HEK293 (cell line): ENCODE measurements at regions not wholly inside any gene's neighbourhood (a gene's known extent, or its start where the extent isn't known, plus 50 kb on each side); places are given as distances from the start of the nearest gene placed in this dataset.

Experiments
- CTCF ChIA-PET: fragments of 350-600 bp; formaldehyde crosslinking; extraction: SDS; loops from one replicate; lab custom pipeline; 2021; ENCODE audit warnings: antibody characterized with exemption; lab: Yijun Ruan, JAX
- POLR2A ChIA-PET: fragments of 300-600 bp; formaldehyde crosslinking; extraction: SDS; loops from one replicate; lab custom pipeline; 2020; ENCODE audit warnings: antibody characterized with exemption, inconsistent platforms; lab: Yijun Ruan, JAX
- H3K27ac ChIP-seq: fragments of 200-500 bp; sonication (Bioruptor generic); 2 replicates; pipeline ENCODE4 v1.5.1; 2014; ENCODE audit warnings: low read depth, low read length, control low read depth, inconsistent platforms; ENCODE audit errors: extremely low read depth
- H3K36me3 ChIP-seq, 2 experiments: fragments of 200-500 bp in 1 of 2; sonication (Bioruptor generic) in 1 of 2; 1 replicate in 1 of 2; 2 replicates in 1 of 2; pipeline ENCODE4 v1.5.1; 2014 to 2017; ENCODE audit warnings: inconsistent platforms in 2 of 2, low read length in 2 of 2; ENCODE audit not compliant: control insufficient read depth in 2 of 2, insufficient read depth in 1 of 2
- H3K4me1 ChIP-seq: fragments of 200-500 bp; sonication (Bioruptor generic); 2 replicates; pipeline ENCODE4 v1.5.1; 2014; ENCODE audit warnings: mild to moderate bottlenecking, low read length, inconsistent platforms; ENCODE audit not compliant: control insufficient read depth, insufficient read depth
- H3K4me3 ChIP-seq: 2 replicates; pipeline ENCODE4 v1.5.1; 2011; ENCODE audit warnings: low read depth, mild to moderate bottlenecking, control low read depth, low read length, moderate library complexity
- H3K9me3 ChIP-seq: fragments of 200-500 bp; sonication (Bioruptor generic); 2 replicates; pipeline ENCODE4 v1.5.1; 2014; ENCODE audit warnings: low read depth, low read length, inconsistent platforms; ENCODE audit not compliant: control insufficient read depth, insufficient read depth
- OVOL3 ChIP-seq: fragments of 450-650 bp; formaldehyde crosslinking; IDR thresholded peaks from 2 replicates; pipeline ENCODE4 v1.5.1; 2016; ENCODE audit warnings: missing biosample characterization, missing genetic modification characterization
- SP3 ChIP-seq: fragments of 450-650 bp; formaldehyde crosslinking; IDR thresholded peaks from 2 replicates; pipeline ENCODE4 v1.5.1; 2016; ENCODE audit warnings: missing biosample characterization, missing genetic modification characterization
- TRIM28 ChIP-seq: IDR thresholded peaks from 2 replicates; pipeline ENCODE4 v1.6.1; 2011; ENCODE audit warnings: low read length, control low read depth, borderline replicate concordance
- ZNF114 ChIP-seq: fragments of 450-650 bp; formaldehyde crosslinking; IDR thresholded peaks from 2 replicates; pipeline ENCODE4 v1.5.0; 2017; ENCODE audit warnings: missing biosample characterization, missing genetic modification characterization
- ZNF146 ChIP-seq: fragments of 450-650 bp; formaldehyde crosslinking; IDR thresholded peaks from 2 replicates; pipeline ENCODE4 v1.5.1; 2016; ENCODE audit warnings: missing biosample characterization, missing genetic modification characterization
- ZNF202 ChIP-seq: fragments of 450-650 bp; formaldehyde crosslinking; IDR thresholded peaks from 2 replicates; pipeline ENCODE4 v1.5.1; 2016; ENCODE audit warnings: missing biosample characterization, missing genetic modification characterization, borderline replicate concordance
- ZNF394 ChIP-seq: fragments of 450-650 bp; formaldehyde crosslinking; IDR thresholded peaks from 2 replicates; pipeline ENCODE4 v1.5.1; 2016; ENCODE audit warnings: missing biosample characterization, missing genetic modification characterization, mild to moderate bottlenecking, moderate library complexity, borderline replicate concordance
- ZNF416 ChIP-seq: fragments of 450-650 bp; formaldehyde crosslinking; IDR thresholded peaks from 2 replicates; pipeline ENCODE4 v1.5.1; 2016; ENCODE audit warnings: missing biosample characterization, missing genetic modification characterization
- ZNF529 ChIP-seq: fragments of 450-650 bp; formaldehyde crosslinking; IDR thresholded peaks from 2 replicates; pipeline ENCODE4 v1.5.1; 2017; ENCODE audit warnings: missing genetic modification characterization, missing biosample characterization; ENCODE audit not compliant: insufficient replicate concordance
- ZNF530 ChIP-seq: fragments of 450-650 bp; formaldehyde crosslinking; IDR thresholded peaks from 2 replicates; pipeline ENCODE4 v1.5.1; 2016; ENCODE audit warnings: low read depth, missing biosample characterization, missing genetic modification characterization
- ZNF544 ChIP-seq: fragments of 450-650 bp; formaldehyde crosslinking; IDR thresholded peaks from 2 replicates; pipeline ENCODE4 v1.5.0; 2017; ENCODE audit warnings: missing biosample characterization, missing genetic modification characterization
- ZNF549 ChIP-seq: fragments of 450-650 bp; IDR thresholded peaks from 2 replicates; pipeline ENCODE4 v1.5.1; 2018; ENCODE audit warnings: missing biosample characterization, missing genetic modification characterization, mild to moderate bottlenecking, inconsistent platforms, moderate library complexity
- ZNF660 ChIP-seq: fragments of 450-650 bp; IDR thresholded peaks from 2 replicates; pipeline ENCODE4 v1.5.1; 2018; ENCODE audit warnings: missing biosample characterization, mild to moderate bottlenecking, missing genetic modification characterization
- ZNF701 ChIP-seq: fragments of 450-650 bp; formaldehyde crosslinking; IDR thresholded peaks from 2 replicates; pipeline ENCODE4 v1.5.1; 2016; ENCODE audit warnings: missing biosample characterization, missing genetic modification characterization
- ZSCAN30 ChIP-seq: fragments of 450-650 bp; IDR thresholded peaks from 2 replicates; pipeline ENCODE4 v1.5.1; 2018; ENCODE audit warnings: missing biosample characterization, mild to moderate bottlenecking, missing genetic modification characterization, moderate library complexity
- ZXDB ChIP-seq: fragments of 450-650 bp; formaldehyde crosslinking; IDR thresholded peaks from 2 replicates; pipeline ENCODE4 v1.5.1; 2016; ENCODE audit warnings: missing biosample characterization, missing genetic modification characterization
- TF ChIP-seq, protein P1 (sequence below): fragments of 450-650 bp; IDR thresholded peaks from 2 replicates; pipeline ENCODE4 v1.5.1; 2018; ENCODE audit warnings: missing biosample characterization, missing genetic modification characterization
- TF ChIP-seq, protein P2 (sequence below): fragments of 450-650 bp; formaldehyde crosslinking; IDR thresholded peaks from 2 replicates; pipeline ENCODE4 v1.5.1; 2016; ENCODE audit warnings: missing biosample characterization, missing genetic modification characterization
- TF ChIP-seq, protein P3 (sequence below): fragments of 450-650 bp; formaldehyde crosslinking; IDR thresholded peaks from 2 replicates; pipeline ENCODE4 v1.5.1; 2016; ENCODE audit warnings: missing biosample characterization, missing genetic modification characterization
- TF ChIP-seq, protein P4 (sequence below): fragments of 450-650 bp; formaldehyde crosslinking; IDR thresholded peaks from 2 replicates; pipeline ENCODE4; 2016; ENCODE audit warnings: missing biosample characterization, missing genetic modification characterization
- TF ChIP-seq, protein P5 (sequence below): fragments of 450-650 bp; formaldehyde crosslinking; IDR thresholded peaks from 2 replicates; pipeline ENCODE4 v1.5.1; 2016; ENCODE audit warnings: missing biosample characterization, missing genetic modification characterization
- TF ChIP-seq, protein P6 (sequence below): fragments of 450-650 bp; formaldehyde crosslinking; IDR thresholded peaks from 2 replicates; pipeline ENCODE4 v1.5.1; 2017; ENCODE audit warnings: missing biosample characterization, missing genetic modification characterization

DNA sequence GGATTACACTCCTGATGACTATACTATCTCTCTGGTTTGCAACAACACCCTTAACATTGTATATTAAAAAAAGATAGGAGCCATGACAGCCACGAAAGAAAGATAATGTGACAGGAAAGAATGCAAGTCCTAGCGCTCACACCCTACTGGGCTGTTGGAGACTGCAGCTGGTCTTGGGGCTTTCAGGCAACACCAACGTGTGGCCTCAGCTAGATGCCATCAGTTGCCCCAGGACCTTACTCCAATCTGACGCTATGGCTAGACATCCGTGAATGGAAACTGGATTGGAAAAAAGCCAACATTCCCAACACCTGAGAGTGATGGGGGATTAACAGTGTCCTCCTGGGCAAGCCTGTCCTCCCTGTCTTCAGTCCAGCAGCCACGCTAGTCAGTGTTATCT lies 357.4 kb upstream of the GULP1 start:
- H3K27ac ChIP-seq, result no peak overlapping the region
- H3K36me3 ChIP-seq, result no peaks in the 10 kb centered on the region
- no peaks in the 10 kb centered on the region for H3K9me3 ChIP-seq
- no peak for TF ChIP-seq ZNF701 (tag by site-specific recombination)
- TF ChIP-seq ZNF394 (tag by site-specific recombination), result no peak
- TF ChIP-seq, protein P1, sequence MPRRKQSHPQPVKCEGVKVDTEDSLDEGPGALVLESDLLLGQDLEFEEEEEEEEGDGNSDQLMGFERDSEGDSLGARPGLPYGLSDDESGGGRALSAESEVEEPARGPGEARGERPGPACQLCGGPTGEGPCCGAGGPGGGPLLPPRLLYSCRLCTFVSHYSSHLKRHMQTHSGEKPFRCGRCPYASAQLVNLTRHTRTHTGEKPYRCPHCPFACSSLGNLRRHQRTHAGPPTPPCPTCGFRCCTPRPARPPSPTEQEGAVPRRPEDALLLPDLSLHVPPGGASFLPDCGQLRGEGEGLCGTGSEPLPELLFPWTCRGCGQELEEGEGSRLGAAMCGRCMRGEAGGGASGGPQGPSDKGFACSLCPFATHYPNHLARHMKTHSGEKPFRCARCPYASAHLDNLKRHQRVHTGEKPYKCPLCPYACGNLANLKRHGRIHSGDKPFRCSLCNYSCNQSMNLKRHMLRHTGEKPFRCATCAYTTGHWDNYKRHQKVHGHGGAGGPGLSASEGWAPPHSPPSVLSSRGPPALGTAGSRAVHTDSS (tag by site-specific recombination), result no peak
- no peak for TF ChIP-seq ZNF530 (tag by site-specific recombination)
- TF ChIP-seq ZXDB (tag by site-specific recombination), result no peak
- TF ChIP-seq, protein P2, sequence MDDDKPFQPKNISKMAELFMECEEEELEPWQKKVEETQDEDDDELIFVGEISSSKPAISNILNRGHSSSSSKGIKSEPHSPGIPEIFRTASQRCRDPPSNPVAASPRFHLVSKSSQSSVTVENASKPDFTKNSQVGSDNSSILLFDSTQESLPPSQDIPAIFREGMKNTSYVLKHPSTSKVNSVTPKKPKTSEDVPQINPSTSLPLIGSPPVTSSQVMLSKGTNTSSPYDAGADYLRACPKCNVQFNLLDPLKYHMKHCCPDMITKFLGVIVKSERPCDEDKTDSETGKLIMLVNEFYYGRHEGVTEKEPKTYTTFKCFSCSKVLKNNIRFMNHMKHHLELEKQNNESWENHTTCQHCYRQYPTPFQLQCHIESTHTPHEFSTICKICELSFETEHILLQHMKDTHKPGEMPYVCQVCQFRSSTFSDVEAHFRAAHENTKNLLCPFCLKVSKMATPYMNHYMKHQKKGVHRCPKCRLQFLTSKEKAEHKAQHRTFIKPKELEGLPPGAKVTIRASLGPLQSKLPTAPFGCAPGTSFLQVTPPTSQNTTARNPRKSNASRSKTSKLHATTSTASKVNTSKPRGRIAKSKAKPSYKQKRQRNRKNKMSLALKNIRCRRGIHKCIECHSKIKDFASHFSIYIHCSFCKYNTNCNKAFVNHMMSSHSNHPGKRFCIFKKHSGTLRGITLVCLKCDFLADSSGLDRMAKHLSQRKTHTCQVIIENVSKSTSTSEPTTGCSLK (tag by site-specific recombination), result no peak
- TF ChIP-seq SP3, result no peak
- no peak for TF ChIP-seq ZNF114
- no peaks in the 10 kb centered on the region for H3K4me1 ChIP-seq
- POLR2A ChIA-PET, result no interaction called here
- H3K4me3 ChIP-seq, result no peak overlapping the region
- CTCF ChIA-PET, result no interaction called here

DNA sequence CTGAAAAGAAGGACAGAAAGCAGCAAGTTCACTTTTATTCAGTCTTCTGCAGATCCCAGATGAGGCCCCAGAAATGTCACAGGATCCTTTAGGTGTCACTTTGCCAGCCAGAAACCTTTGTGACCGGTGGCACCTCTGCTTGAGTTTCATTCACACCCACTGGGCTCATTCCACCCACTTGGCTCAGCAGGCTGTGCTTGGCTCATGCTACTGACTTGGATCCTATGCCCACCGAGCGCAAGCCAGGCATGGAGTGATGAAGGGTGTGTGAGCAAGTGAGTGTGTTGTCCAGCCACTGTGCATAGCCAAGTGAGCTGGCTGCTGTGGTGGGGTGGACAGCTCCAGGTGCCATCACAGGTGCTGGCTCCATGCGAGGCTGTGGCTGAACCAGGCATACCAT lies 357.0 kb upstream of the GULP1 start:
- CTCF ChIA-PET, result no interaction called here

More for the DNA sequence above, 357.0 kb upstream of the GULP1 start:
- Histone ChIP-seq H3K36me3 (no peaks in the 10 kb centered on the region), H3K4me3 (no peak overlapping the region), H3K27ac (no peak overlapping the region), H3K9me3 (no peaks in the 10 kb centered on the region), H3K4me1 (no peaks in the 10 kb centered on the region)
- POLR2A ChIA-PET, result no interaction called here
- no peak for TF ChIP-seq ZNF202 (tag by site-specific recombination)
- TF ChIP-seq ZNF394 (tag by site-specific recombination), result no peak
- no peak for TF ChIP-seq ZNF416 (tag by site-specific recombination)
- no peak for TF ChIP-seq ZNF549
- TF ChIP-seq, protein P3, sequence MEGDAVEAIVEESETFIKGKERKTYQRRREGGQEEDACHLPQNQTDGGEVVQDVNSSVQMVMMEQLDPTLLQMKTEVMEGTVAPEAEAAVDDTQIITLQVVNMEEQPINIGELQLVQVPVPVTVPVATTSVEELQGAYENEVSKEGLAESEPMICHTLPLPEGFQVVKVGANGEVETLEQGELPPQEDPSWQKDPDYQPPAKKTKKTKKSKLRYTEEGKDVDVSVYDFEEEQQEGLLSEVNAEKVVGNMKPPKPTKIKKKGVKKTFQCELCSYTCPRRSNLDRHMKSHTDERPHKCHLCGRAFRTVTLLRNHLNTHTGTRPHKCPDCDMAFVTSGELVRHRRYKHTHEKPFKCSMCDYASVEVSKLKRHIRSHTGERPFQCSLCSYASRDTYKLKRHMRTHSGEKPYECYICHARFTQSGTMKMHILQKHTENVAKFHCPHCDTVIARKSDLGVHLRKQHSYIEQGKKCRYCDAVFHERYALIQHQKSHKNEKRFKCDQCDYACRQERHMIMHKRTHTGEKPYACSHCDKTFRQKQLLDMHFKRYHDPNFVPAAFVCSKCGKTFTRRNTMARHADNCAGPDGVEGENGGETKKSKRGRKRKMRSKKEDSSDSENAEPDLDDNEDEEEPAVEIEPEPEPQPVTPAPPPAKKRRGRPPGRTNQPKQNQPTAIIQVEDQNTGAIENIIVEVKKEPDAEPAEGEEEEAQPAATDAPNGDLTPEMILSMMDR (tag by site-specific recombination), result no peak
- no peak for TF ChIP-seq TRIM28
- TF ChIP-seq, protein P4, sequence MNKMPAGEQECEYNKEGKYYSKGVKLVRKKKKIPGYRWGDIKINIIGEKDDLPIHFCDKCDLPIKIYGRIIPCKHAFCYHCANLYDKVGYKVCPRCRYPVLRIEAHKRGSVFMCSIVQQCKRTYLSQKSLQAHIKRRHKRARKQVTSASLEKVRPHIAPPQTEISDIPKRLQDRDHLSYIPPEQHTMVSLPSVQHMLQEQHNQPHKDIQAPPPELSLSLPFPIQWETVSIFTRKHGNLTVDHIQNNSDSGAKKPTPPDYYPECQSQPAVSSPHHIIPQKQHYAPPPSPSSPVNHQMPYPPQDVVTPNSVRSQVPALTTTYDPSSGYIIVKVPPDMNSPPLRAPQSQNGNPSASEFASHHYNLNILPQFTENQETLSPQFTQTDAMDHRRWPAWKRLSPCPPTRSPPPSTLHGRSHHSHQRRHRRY, result no peak
- no peak for TF ChIP-seq ZNF146 (tag by site-specific recombination)
- TF ChIP-seq, protein P5, sequence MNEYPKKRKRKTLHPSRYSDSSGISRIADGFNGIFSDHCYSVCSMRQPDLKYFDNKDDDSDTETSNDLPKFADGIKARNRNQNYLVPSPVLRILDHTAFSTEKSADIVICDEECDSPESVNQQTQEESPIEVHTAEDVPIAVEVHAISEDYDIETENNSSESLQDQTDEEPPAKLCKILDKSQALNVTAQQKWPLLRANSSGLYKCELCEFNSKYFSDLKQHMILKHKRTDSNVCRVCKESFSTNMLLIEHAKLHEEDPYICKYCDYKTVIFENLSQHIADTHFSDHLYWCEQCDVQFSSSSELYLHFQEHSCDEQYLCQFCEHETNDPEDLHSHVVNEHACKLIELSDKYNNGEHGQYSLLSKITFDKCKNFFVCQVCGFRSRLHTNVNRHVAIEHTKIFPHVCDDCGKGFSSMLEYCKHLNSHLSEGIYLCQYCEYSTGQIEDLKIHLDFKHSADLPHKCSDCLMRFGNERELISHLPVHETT, result no peak
- no peak for TF ChIP-seq ZNF701 (tag by site-specific recombination)
- no peak for TF ChIP-seq ZNF544
- no peak for TF ChIP-seq ZNF660 (tag by site-specific recombination)
- TF ChIP-seq OVOL3 (tag by site-specific recombination), result no peak
- TF ChIP-seq ZNF529 (tag by site-specific recombination), result no peak
- no peak for TF ChIP-seq ZSCAN30 (tag by site-specific recombination)
- TF ChIP-seq, protein P6, sequence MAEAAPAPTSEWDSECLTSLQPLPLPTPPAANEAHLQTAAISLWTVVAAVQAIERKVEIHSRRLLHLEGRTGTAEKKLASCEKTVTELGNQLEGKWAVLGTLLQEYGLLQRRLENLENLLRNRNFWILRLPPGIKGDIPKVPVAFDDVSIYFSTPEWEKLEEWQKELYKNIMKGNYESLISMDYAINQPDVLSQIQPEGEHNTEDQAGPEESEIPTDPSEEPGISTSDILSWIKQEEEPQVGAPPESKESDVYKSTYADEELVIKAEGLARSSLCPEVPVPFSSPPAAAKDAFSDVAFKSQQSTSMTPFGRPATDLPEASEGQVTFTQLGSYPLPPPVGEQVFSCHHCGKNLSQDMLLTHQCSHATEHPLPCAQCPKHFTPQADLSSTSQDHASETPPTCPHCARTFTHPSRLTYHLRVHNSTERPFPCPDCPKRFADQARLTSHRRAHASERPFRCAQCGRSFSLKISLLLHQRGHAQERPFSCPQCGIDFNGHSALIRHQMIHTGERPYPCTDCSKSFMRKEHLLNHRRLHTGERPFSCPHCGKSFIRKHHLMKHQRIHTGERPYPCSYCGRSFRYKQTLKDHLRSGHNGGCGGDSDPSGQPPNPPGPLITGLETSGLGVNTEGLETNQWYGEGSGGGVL, result no peak
